Activated B cell treated with CpG ODN at 0.5 μM for 24 hours (primary cell): ENCODE measurements at regions not wholly inside any gene's neighbourhood (a gene's known extent, or its start where the extent isn't known, plus 50 kb on each side); places are given as distances from the start of the nearest gene placed in this dataset.

ENCODE experiments used
- ATAC-seq: fragments of 200-7000 bp; cut with Tn5 transposase; one replicate; pipeline ENCODE4 v1.10.0; 2021; ENCODE audit warnings: low read depth, mild to moderate bottlenecking, moderate library complexity
- CTCF ChIA-PET: fragments of 350-600 bp; sonication (Branson Sonifier 250); formaldehyde crosslinking; loops from one replicate; lab custom pipeline; 2021; ENCODE audit warnings: antibody characterized with exemption; lab: Charles Lee
- POLR2A ChIA-PET: fragments of 350-600 bp; sonication (Branson Sonifier 250); formaldehyde crosslinking; loops from one replicate; lab custom pipeline; 2021; ENCODE audit warnings: antibody characterized with exemption; lab: Charles Lee
- DNase-seq: peaks from one replicate; pipeline ENCODE4 v3.0.0; 2022
- H3K27ac Mint-ChIP-seq: one replicate; pipeline ENCODE4 v1.8.0; 2020; ENCODE audit warnings: mixed read lengths
- H3K27me3 Mint-ChIP-seq: one replicate; pipeline ENCODE4 v1.8.0; 2021; ENCODE audit warnings: mixed read lengths
- H3K36me3 Mint-ChIP-seq: one replicate; pipeline ENCODE4 v1.8.0; 2021; ENCODE audit warnings: low read depth, mixed read lengths
- H3K4me1 Mint-ChIP-seq: one replicate; pipeline ENCODE4 v1.8.0; 2021; ENCODE audit warnings: mixed read lengths
- H3K4me3 Mint-ChIP-seq: one replicate; pipeline ENCODE4 v1.8.0; 2020; ENCODE audit warnings: mild to moderate bottlenecking, mixed read lengths
- H3K9me3 Mint-ChIP-seq: one replicate; pipeline ENCODE4 v1.8.0; 2020; ENCODE audit warnings: mixed read lengths
- CTCF ChIP-seq: fragments of 200-600 bp; IDR thresholded peaks from one replicate; pipeline ENCODE4 v1.8.0; 2022; ENCODE audit warnings: antibody characterized with exemption, mild to moderate bottlenecking
- intact Hi-C: fragments of 100-400 bp; cut with micrococcal nuclease; formaldehyde crosslinking; loops from one replicate; pipeline ENCODE4 v1.15.1; 2024

GRCh38 chr15:87599616-87600015, 656.9 kb downstream of the NTRK3 start:
- Mint-ChIP-seq H3K4me1 (no peaks in the 10 kb centered on the region), H3K27ac (no peak overlapping the region), H3K4me3 (no peak overlapping the region), H3K27me3 (no peaks in the 10 kb centered on the region), H3K9me3 (no peaks in the 10 kb centered on the region), H3K36me3 (no peaks in the 10 kb centered on the region)
- ATAC-seq, result no peak
- TF ChIP-seq CTCF, result no peak
- DNase-seq, result no peak
- ChIA-PET POLR2A (no interaction called here), CTCF (no interaction called here)
- intact Hi-C loops, result no loop called here

- Mint-ChIP-seq H3K4me1 (no peaks in the 10 kb centered on the region), H3K27me3 (no peaks in the 10 kb centered on the region), H3K36me3 (no peaks in the 10 kb centered on the region), H3K9me3 (no peaks in the 10 kb centered on the region), H3K27ac (no peak overlapping the region), H3K4me3 (no peak overlapping the region)
- CTCF ChIA-PET, result no interaction called here
- intact Hi-C loops, result no loop called here
- POLR2A ChIA-PET, result no interaction called here
- no peak for ATAC-seq
- DNase-seq, result no peak
- TF ChIP-seq CTCF, result no peak
These were observed 659.0 kb downstream of the NTRK3 start for GRCh38 chr15:87597346-87598052.

- DNase-seq (no peak), ATAC-seq (no peak)
- Mint-ChIP-seq H3K4me3 (no peak overlapping the region), H3K27ac (no peak overlapping the region), H3K4me1 (no peaks in the 10 kb centered on the region), H3K27me3 (no peaks in the 10 kb centered on the region), H3K9me3 (no peaks in the 10 kb centered on the region), H3K36me3 (no peaks in the 10 kb centered on the region)
- ChIA-PET POLR2A (no interaction called here), CTCF (no interaction called here)
- intact Hi-C loops, result no loop called here
- no peak for TF ChIP-seq CTCF
These were observed 665.0 kb downstream of the NTRK3 start for GRCh38 chr15:87591582-87591981.

GRCh38 chr15:87591042-87591441, 665.5 kb downstream of the NTRK3 start:
- TF ChIP-seq CTCF, result no peak
- ATAC-seq (no peak), DNase-seq (no peak)
- Mint-ChIP-seq H3K36me3 (no peaks in the 10 kb centered on the region), H3K27ac (no peak overlapping the region), H3K27me3 (no peaks in the 10 kb centered on the region), H3K4me3 (no peak overlapping the region), H3K9me3 (no peaks in the 10 kb centered on the region), H3K4me1 (no peaks in the 10 kb centered on the region)
- ChIA-PET POLR2A (no interaction called here), CTCF (no interaction called here)
- intact Hi-C loops, result no loop called here

GRCh38 chr15:87589134-87589533, 667.4 kb downstream of the NTRK3 start:
- ChIA-PET POLR2A (no interaction called here), CTCF (no interaction called here)
- no peak overlapping the region for H3K27ac Mint-ChIP-seq
- intact Hi-C loops, result no loop called here
- no peaks in the 10 kb centered on the region for H3K27me3 Mint-ChIP-seq
- ATAC-seq, result no peak
- no peaks in the 10 kb centered on the region for H3K36me3 Mint-ChIP-seq
- no peaks in the 10 kb centered on the region for H3K9me3 Mint-ChIP-seq
- H3K4me1 Mint-ChIP-seq, result no peaks in the 10 kb centered on the region
- no peak overlapping the region for H3K4me3 Mint-ChIP-seq
- no peak for DNase-seq
- TF ChIP-seq CTCF, result no peak
